GM12878 (cell line): ENCODE measurements at regions not wholly inside any gene's neighbourhood (a gene's known extent, or its start where the extent isn't known, plus 50 kb on each side); places are given as distances from the start of the nearest gene placed in this dataset.

ENCODE experiments used
- EP300 ChIP-seq, 2 experiments: fragments of 150-350 bp in 1 of 2; IDR thresholded peaks; 2 replicates each; pipeline ENCODE4 v1.6.1; 2011 to 2012; ENCODE audit warnings: low read depth in 2 of 2, low read length in 2 of 2, borderline replicate concordance in 1 of 2, improper control_type of control experiment in 1 of 2, inconsistent platforms in 1 of 2; ENCODE audit not compliant: control insufficient read depth in 1 of 2
- FOXK2 ChIP-seq: fragments of 450-650 bp; IDR thresholded peaks from 2 replicates; pipeline ENCODE4 v1.6.1; 2017; ENCODE audit warnings: mild to moderate bottlenecking, moderate library complexity
- NBN ChIP-seq: fragments of 450-650 bp; IDR thresholded peaks from 2 replicates; pipeline ENCODE4 v1.6.1; 2016
- NR2F1 ChIP-seq: fragments of 450-650 bp; conservative IDR thresholded peaks from 2 replicates; pipeline ENCODE4 v1.6.1; 2017; ENCODE audit warnings: mild to moderate bottlenecking
- PAX8 ChIP-seq: fragments of 450-650 bp; IDR thresholded peaks from 2 replicates; pipeline ENCODE4 v1.6.1; 2017; ENCODE audit warnings: mild to moderate bottlenecking, moderate library complexity
- POLR2A ChIP-seq: IDR thresholded peaks from 2 replicates; pipeline ENCODE4 v1.6.1; 2011; ENCODE audit warnings: low read depth, mild to moderate bottlenecking, low read length
- RAD21 ChIP-seq: IDR thresholded peaks from 2 replicates; pipeline ENCODE4 v1.6.1; 2011; ENCODE audit warnings: mild to moderate bottlenecking, low read depth, low read length, moderate library complexity; ENCODE audit not compliant: insufficient read depth
- ZNF274 ChIP-seq: IDR thresholded peaks from one replicate; pipeline ENCODE4 v1.8.0; 2011; ENCODE audit not compliant: insufficient read length, insufficient read depth
- TF ChIP-seq, protein P1 (sequence below), 3 experiments: IDR thresholded peaks in 2 of 3; conservative IDR thresholded peaks in 1 of 3; 2 replicates each; pipeline ENCODE4 v1.5.1; 2011; ENCODE audit warnings: low read depth in 3 of 3, low read length in 3 of 3, mild to moderate bottlenecking in 3 of 3, control low read depth in 2 of 3, moderate library complexity in 2 of 3, inconsistent platforms in 1 of 3, mixed read lengths in 1 of 3; ENCODE audit not compliant: control insufficient read depth in 2 of 3, insufficient read depth in 1 of 3; ENCODE audit errors: extremely low read depth in 1 of 3
- TF ChIP-seq, protein P2 (sequence below): IDR thresholded peaks from 2 replicates; pipeline ENCODE4 v1.6.1; 2012; ENCODE audit warnings: mild to moderate bottlenecking, low read depth, low read length

DNA sequence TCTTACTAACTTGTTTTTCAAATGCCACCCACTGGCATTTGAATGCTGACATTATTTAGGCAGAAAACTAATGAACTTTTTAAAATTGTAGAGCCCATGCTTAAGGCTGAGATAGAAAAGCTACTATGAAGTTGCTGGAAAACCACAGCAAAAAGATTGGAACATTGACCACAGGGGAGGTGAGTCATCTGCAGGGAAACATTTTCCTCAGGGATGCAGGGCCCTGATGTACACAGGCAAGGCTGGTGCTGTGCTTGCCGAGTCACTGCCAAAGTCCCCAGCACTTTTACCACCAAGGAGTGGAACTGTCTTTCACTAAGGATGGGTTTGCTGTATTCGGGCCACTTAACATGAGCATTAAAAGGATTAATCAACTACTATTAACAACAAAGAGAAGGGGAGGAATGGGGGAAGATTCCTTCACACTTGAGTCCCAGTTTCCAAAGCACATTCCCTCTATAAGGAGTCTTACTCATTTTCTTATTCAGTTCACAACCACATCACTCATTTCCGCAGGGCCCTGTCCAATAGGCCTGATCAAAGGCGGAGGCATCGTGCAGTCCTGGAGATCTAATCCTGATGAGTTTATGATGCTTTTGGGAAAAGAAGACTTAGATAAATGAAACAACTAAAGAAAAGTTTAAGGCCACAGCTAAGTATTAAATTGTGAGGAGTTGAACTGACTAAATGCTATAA is 202.9 kb upstream of the NPY2R start:
- TF ChIP-seq POLR2A (no peak), ZNF274 (no peak), PAX8 (no peak), FOXK2 (no peak), NR2F1 (no peak), NBN (no peak), EP300 (IDR thresholded peaks at IDR 0.05; ENCODE audit: borderline replicate concordance in 1 of 2, control insufficient read depth in 1 of 2, low read depth in 2 of 2, low read length in 2 of 2) (no peak), RAD21 (no peak)
- TF ChIP-seq, protein P1, sequence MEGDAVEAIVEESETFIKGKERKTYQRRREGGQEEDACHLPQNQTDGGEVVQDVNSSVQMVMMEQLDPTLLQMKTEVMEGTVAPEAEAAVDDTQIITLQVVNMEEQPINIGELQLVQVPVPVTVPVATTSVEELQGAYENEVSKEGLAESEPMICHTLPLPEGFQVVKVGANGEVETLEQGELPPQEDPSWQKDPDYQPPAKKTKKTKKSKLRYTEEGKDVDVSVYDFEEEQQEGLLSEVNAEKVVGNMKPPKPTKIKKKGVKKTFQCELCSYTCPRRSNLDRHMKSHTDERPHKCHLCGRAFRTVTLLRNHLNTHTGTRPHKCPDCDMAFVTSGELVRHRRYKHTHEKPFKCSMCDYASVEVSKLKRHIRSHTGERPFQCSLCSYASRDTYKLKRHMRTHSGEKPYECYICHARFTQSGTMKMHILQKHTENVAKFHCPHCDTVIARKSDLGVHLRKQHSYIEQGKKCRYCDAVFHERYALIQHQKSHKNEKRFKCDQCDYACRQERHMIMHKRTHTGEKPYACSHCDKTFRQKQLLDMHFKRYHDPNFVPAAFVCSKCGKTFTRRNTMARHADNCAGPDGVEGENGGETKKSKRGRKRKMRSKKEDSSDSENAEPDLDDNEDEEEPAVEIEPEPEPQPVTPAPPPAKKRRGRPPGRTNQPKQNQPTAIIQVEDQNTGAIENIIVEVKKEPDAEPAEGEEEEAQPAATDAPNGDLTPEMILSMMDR (IDR thresholded peaks at IDR 0.05 in 2 of 3, conservative IDR thresholded peaks at IDR 0.05 in 1 of 3; ENCODE audit: control insufficient read depth in 2 of 3, extremely low read depth in 1 of 3, insufficient read depth in 1 of 3, low read depth in 3 of 3, low read length in 3 of 3): no peak
- TF ChIP-seq, protein P2, sequence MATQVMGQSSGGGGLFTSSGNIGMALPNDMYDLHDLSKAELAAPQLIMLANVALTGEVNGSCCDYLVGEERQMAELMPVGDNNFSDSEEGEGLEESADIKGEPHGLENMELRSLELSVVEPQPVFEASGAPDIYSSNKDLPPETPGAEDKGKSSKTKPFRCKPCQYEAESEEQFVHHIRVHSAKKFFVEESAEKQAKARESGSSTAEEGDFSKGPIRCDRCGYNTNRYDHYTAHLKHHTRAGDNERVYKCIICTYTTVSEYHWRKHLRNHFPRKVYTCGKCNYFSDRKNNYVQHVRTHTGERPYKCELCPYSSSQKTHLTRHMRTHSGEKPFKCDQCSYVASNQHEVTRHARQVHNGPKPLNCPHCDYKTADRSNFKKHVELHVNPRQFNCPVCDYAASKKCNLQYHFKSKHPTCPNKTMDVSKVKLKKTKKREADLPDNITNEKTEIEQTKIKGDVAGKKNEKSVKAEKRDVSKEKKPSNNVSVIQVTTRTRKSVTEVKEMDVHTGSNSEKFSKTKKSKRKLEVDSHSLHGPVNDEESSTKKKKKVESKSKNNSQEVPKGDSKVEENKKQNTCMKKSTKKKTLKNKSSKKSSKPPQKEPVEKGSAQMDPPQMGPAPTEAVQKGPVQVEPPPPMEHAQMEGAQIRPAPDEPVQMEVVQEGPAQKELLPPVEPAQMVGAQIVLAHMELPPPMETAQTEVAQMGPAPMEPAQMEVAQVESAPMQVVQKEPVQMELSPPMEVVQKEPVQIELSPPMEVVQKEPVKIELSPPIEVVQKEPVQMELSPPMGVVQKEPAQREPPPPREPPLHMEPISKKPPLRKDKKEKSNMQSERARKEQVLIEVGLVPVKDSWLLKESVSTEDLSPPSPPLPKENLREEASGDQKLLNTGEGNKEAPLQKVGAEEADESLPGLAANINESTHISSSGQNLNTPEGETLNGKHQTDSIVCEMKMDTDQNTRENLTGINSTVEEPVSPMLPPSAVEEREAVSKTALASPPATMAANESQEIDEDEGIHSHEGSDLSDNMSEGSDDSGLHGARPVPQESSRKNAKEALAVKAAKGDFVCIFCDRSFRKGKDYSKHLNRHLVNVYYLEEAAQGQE: no peak
